PC-9 (cell line): ENCODE measurements at regions not wholly inside any gene's neighbourhood (a gene's known extent, or its start where the extent isn't known, plus 50 kb on each side); places are given as distances from the start of the nearest gene placed in this dataset.

Experiments used
- BruUV-seq: library from RNA; stranded (reverse); fragments of 400-500 nt; replicated peaks from 2 replicates; lab custom pipeline; 2021; lab: Mats Ljungman, UMichigan
- CTCF ChIA-PET: fragments of 300-600 bp; sonication (Branson Sonifier 250); formaldehyde crosslinking; loops from one replicate; lab custom pipeline; 2022; ENCODE audit warnings: antibody characterized with exemption; lab: Charles Lee
- POLR2A ChIA-PET: fragments of 300-600 bp; sonication (Branson Sonifier 250); formaldehyde crosslinking; loops from one replicate; lab custom pipeline; 2022; ENCODE audit warnings: antibody characterized with exemption; ENCODE audit not compliant: unreplicated experiment; lab: Charles Lee
- DNase-seq, 2 experiments: peaks; one replicate each; pipeline versions ENCODE4 v3.0.0 to v3.0.0-alpha.2; 2015 to 2022; ENCODE audit warnings: mixed read lengths in 1 of 2
- H2AFZ ChIP-seq: fragments of 200-600 bp; sonication (generic); 2 replicates; pipeline ENCODE4 v1.8.1; 2017; ENCODE audit warnings: antibody characterized with exemption
- H3F3A ChIP-seq: fragments of 200-600 bp; sonication (generic); 2 replicates; pipeline ENCODE4 v1.8.1; 2017; ENCODE audit warnings: antibody characterized with exemption, mild to moderate bottlenecking, low read depth; ENCODE audit not compliant: insufficient read depth
- H3K27ac ChIP-seq: fragments of 200-600 bp; sonication (generic); 2 replicates; pipeline ENCODE4 v1.6.1; 2016; ENCODE audit warnings: mixed run types
- H3K27me3 ChIP-seq: fragments of 200-600 bp; sonication (generic); 2 replicates; pipeline ENCODE4 v1.6.1; 2016; ENCODE audit warnings: low read depth, mixed run types; ENCODE audit not compliant: insufficient read depth
- H3K36me3 ChIP-seq: fragments of 200-600 bp; sonication (generic); 2 replicates; pipeline ENCODE4 v1.6.1; 2016; ENCODE audit warnings: low read depth, mixed run types
- H3K4me1 ChIP-seq: fragments of 200-600 bp; sonication (generic); replicated peaks from 2 replicates; pipeline ENCODE4 v1.6.1; 2016; ENCODE audit warnings: mixed run types; ENCODE audit not compliant: insufficient read depth
- H3K4me2 ChIP-seq: fragments of 200-600 bp; sonication (generic); 2 replicates; pipeline ENCODE4 v1.6.1; 2017; ENCODE audit warnings: mixed run types
- H3K4me3 ChIP-seq: fragments of 200-600 bp; sonication (generic); 2 replicates; pipeline ENCODE4 v1.6.1; 2016; ENCODE audit warnings: mixed run types
- H3K79me2 ChIP-seq: fragments of 200-600 bp; sonication (generic); 2 replicates; pipeline ENCODE4 v1.6.1; 2017; ENCODE audit warnings: low read depth, mixed run types
- H3K9me2 ChIP-seq: fragments of 200-600 bp; sonication (generic); 2 replicates; pipeline ENCODE4 v1.8.1; 2017; ENCODE audit warnings: mild to moderate bottlenecking; ENCODE audit not compliant: insufficient read depth
- H3K9me3 ChIP-seq: fragments of 200-600 bp; sonication (generic); 2 replicates; pipeline ENCODE4 v1.8.1; 2016; ENCODE audit warnings: low read depth; ENCODE audit not compliant: insufficient read depth
- H4K20me1 ChIP-seq: fragments of 200-600 bp; sonication (generic); 2 replicates; pipeline ENCODE4 v1.8.1; 2017; ENCODE audit not compliant: insufficient read depth
- CTCF ChIP-seq: fragments of 200-600 bp; sonication (generic); conservative IDR thresholded peaks from 2 replicates; pipeline ENCODE4 v1.6.1; 2017; ENCODE audit warnings: mixed run types, antibody characterized with exemption, mild to moderate bottlenecking, moderate library complexity
- EZH2 ChIP-seq: fragments of 200-600 bp; sonication (generic); IDR thresholded peaks from 2 replicates; pipeline ENCODE4 v1.8.0; 2017; ENCODE audit warnings: antibody characterized with exemption, low read depth
- intact Hi-C: fragments of 100-400 bp; cut with micrococcal nuclease; formaldehyde crosslinking; loops from one replicate; pipeline ENCODE4 v1.10.0; 2022; ENCODE audit not compliant: unreplicated experiment

- Histone ChIP-seq H3F3A (no peaks in the 10 kb centered on the region), H3K9me2 (no peaks in the 10 kb centered on the region), H2AFZ (no peak overlapping the region), H3K4me3 (no peak overlapping the region), H3K27me3 (no peaks in the 10 kb centered on the region), H3K4me1 (no peaks in the 10 kb centered on the region), H3K36me3 (no peaks in the 10 kb centered on the region), H3K79me2 (no peaks in the 10 kb centered on the region), H3K9me3 (no peaks in the 10 kb centered on the region), H4K20me1 (no peaks in the 10 kb centered on the region), H3K27ac (no peak overlapping the region), H3K4me2 (no peak overlapping the region)
- POLR2A ChIA-PET: no interaction called here
- no TSS peak for BruUV-seq
- DNase-seq: no peak
- CTCF ChIA-PET: no interaction called here
- intact Hi-C loops: no loop called here
- TF ChIP-seq EZH2: no peak
These were observed 70.6 kb upstream of the C3orf80 start for GRCh38 chr3:160154596-160154995.

- no peak overlapping the region for H3K4me3 ChIP-seq
- intact Hi-C loops: no loop called here
- H3K27ac ChIP-seq: no peak overlapping the region
- TF ChIP-seq CTCF: no peak
- TF ChIP-seq EZH2: no peak
- H3K9me2 ChIP-seq: no peaks in the 10 kb centered on the region
- POLR2A ChIA-PET: no interaction called here
- H3K27me3 ChIP-seq: no peaks in the 10 kb centered on the region
- no peaks in the 10 kb centered on the region for H3K36me3 ChIP-seq
- no peaks in the 10 kb centered on the region for H3K79me2 ChIP-seq
- no peaks in the 10 kb centered on the region for H3K4me1 ChIP-seq
- no peak overlapping the region for H3K4me2 ChIP-seq
- no peaks in the 10 kb centered on the region for H4K20me1 ChIP-seq
- H3F3A ChIP-seq: no peaks in the 10 kb centered on the region
- CTCF ChIA-PET: no interaction called here
- DNase-seq: no peak
- no peak overlapping the region for H2AFZ ChIP-seq
- no peaks in the 10 kb centered on the region for H3K9me3 ChIP-seq
- BruUV-seq: no TSS peak
These were observed 67.9 kb upstream of the C3orf80 start for GRCh38 chr3:160157321-160157720.

- intact Hi-C loops: no loop called here
- Histone ChIP-seq H3K4me1 (no peaks in the 10 kb centered on the region), H3K9me2 (no peaks in the 10 kb centered on the region), H3K27ac (no peak overlapping the region), H3K36me3 (no peaks in the 10 kb centered on the region), H3F3A (no peaks in the 10 kb centered on the region), H3K27me3 (no peaks in the 10 kb centered on the region), H2AFZ (no peak overlapping the region), H3K4me3 (no peak overlapping the region), H4K20me1 (no peaks in the 10 kb centered on the region), H3K4me2 (no peak overlapping the region), H3K79me2 (no peaks in the 10 kb centered on the region), H3K9me3 (no peaks in the 10 kb centered on the region)
- ChIA-PET CTCF (no interaction called here), POLR2A (interaction anchor here (0.6 kb wide), 1 partner anchor 283 kb away, joined by 3 read pairs; no protein-coding TSS in a partner anchor)
- no peak for TF ChIP-seq EZH2
- TF ChIP-seq CTCF: no peak
- BruUV-seq: no TSS peak
- DNase-seq: no peak
These were observed 65.9 kb upstream of the C3orf80 start for GRCh38 chr3:160159341-160159740.

- intact Hi-C loops: loop anchor here (5.0 to 10.0 kb wide), 3 partner anchors 125 to 898 kb away; no protein-coding TSS in a partner anchor
- BruUV-seq: no TSS peak
- no peaks in the 10 kb centered on the region for H3K27me3 ChIP-seq
- H3K79me2 ChIP-seq: no peaks in the 10 kb centered on the region
- no peak overlapping the region for H3K4me3 ChIP-seq
- H3K27ac ChIP-seq: no peak overlapping the region
- CTCF ChIA-PET: no interaction called here
- no peak for DNase-seq
- H3K9me2 ChIP-seq: no peaks in the 10 kb centered on the region
- H3K36me3 ChIP-seq: no peaks in the 10 kb centered on the region
- no peaks in the 10 kb centered on the region for H3K9me3 ChIP-seq
- no peak overlapping the region for H3K4me2 ChIP-seq
- H4K20me1 ChIP-seq: no peaks in the 10 kb centered on the region
- POLR2A ChIA-PET: no interaction called here
- H3K4me1 ChIP-seq: no peaks in the 10 kb centered on the region
- no peak overlapping the region for H2AFZ ChIP-seq
- no peaks in the 10 kb centered on the region for H3F3A ChIP-seq
- TF ChIP-seq CTCF (no peak), EZH2 (no peak)
These were observed 65.4 kb upstream of the C3orf80 start for GRCh38 chr3:160159806-160160205.
